ENCODE measurements at regions not wholly inside any gene's neighbourhood (a gene's known extent, or its start where the extent isn't known, plus 50 kb on each side); places are given as distances from the start of the nearest gene placed in this dataset.

GRCh38 chr17:34011599-34011998 is 243.5 kb upstream of the CCL2 start:
- no peaks in the 10 kb centered on the region for H3K36me3 ChIP-seq (ENCODE audit: insufficient read depth, low read length, poor library complexity, severe bottlenecking)
- H3K27ac ChIP-seq (ENCODE audit: low read depth, low read length, poor library complexity, severe bottlenecking), result no peak overlapping the region
- no peaks in the 10 kb centered on the region for H3K27me3 ChIP-seq (replicated peaks; ENCODE audit: insufficient read depth, low read depth, low read length, poor library complexity)
- ChIA-PET POLR2A (ENCODE audit: low non-redundant PET) (no interaction called here), CTCF (no interaction called here)
- H3K9me3 ChIP-seq (ENCODE audit: low read depth, low read length, poor library complexity, severe bottlenecking), result no peaks in the 10 kb centered on the region
- intact Hi-C loops (cut with micrococcal nuclease; ENCODE audit: unreplicated experiment), result no loop called here
- DNase-seq (ENCODE audit: low spot score), result no peak
- H3K4me3 ChIP-seq (ENCODE audit: low read depth, low read length, poor library complexity, severe bottlenecking), result no peak overlapping the region
- no peak for TF ChIP-seq CTCF (conservative IDR thresholded peaks at IDR 0.05; ENCODE audit: low read depth, low read length)
- TF ChIP-seq EZH2 (IDR thresholded peaks at IDR 0.05; ENCODE audit: borderline replicate concordance, low read depth, low read length, poor library complexity, severe bottlenecking), result no peak
- no TSS peak for BruUV-seq (replicated peaks)
- no peaks in the 10 kb centered on the region for H3K4me1 ChIP-seq (ENCODE audit: insufficient read depth, low read length, poor library complexity, severe bottlenecking)

GRCh38 chr17:34012709-34013375 is 242.2 kb upstream of the CCL2 start:
- H3K4me3 ChIP-seq (ENCODE audit: low read depth, low read length, poor library complexity, severe bottlenecking), result no peak overlapping the region
- TF ChIP-seq CTCF (conservative IDR thresholded peaks at IDR 0.05; ENCODE audit: low read depth, low read length) (no peak), EZH2 (IDR thresholded peaks at IDR 0.05; ENCODE audit: borderline replicate concordance, low read depth, low read length, poor library complexity, severe bottlenecking) (no peak)
- H3K36me3 ChIP-seq (ENCODE audit: insufficient read depth, low read length, poor library complexity, severe bottlenecking), result no peaks in the 10 kb centered on the region
- no TSS peak for BruUV-seq (replicated peaks)
- H3K4me1 ChIP-seq (ENCODE audit: insufficient read depth, low read length, poor library complexity, severe bottlenecking), result no peaks in the 10 kb centered on the region
- POLR2A ChIA-PET (ENCODE audit: low non-redundant PET), result no interaction called here
- H3K9me3 ChIP-seq (ENCODE audit: low read depth, low read length, poor library complexity, severe bottlenecking), result no peaks in the 10 kb centered on the region
- H3K27me3 ChIP-seq (replicated peaks; ENCODE audit: insufficient read depth, low read depth, low read length, poor library complexity), result no peaks in the 10 kb centered on the region
- DNase-seq (ENCODE audit: low spot score), result no peak
- intact Hi-C loops (cut with micrococcal nuclease; ENCODE audit: unreplicated experiment), result no loop called here
- no peak overlapping the region for H3K27ac ChIP-seq (ENCODE audit: low read depth, low read length, poor library complexity, severe bottlenecking)
- CTCF ChIA-PET, result no interaction called here

GRCh38 chr17:34015253-34015652 is 239.8 kb upstream of the CCL2 start:
- ChIA-PET CTCF (interaction anchor here (0.7 kb wide), 1 partner anchor 80 kb away, joined by 4 read pairs; no protein-coding TSS in a partner anchor), POLR2A (ENCODE audit: low non-redundant PET) (no interaction called here)
- no peak for DNase-seq (ENCODE audit: low spot score)
- TF ChIP-seq EZH2 (IDR thresholded peaks at IDR 0.05; ENCODE audit: borderline replicate concordance, low read depth, low read length, poor library complexity, severe bottlenecking), result no peak
- no peaks in the 10 kb centered on the region for H3K4me1 ChIP-seq (ENCODE audit: insufficient read depth, low read length, poor library complexity, severe bottlenecking)
- no peak overlapping the region for H3K4me3 ChIP-seq (ENCODE audit: low read depth, low read length, poor library complexity, severe bottlenecking)
- no TSS peak for BruUV-seq (replicated peaks)
- H3K27ac ChIP-seq (ENCODE audit: low read depth, low read length, poor library complexity, severe bottlenecking), result no peak overlapping the region
- no peaks in the 10 kb centered on the region for H3K36me3 ChIP-seq (ENCODE audit: insufficient read depth, low read length, poor library complexity, severe bottlenecking)
- H3K27me3 ChIP-seq (replicated peaks; ENCODE audit: insufficient read depth, low read depth, low read length, poor library complexity), result no peaks in the 10 kb centered on the region
- H3K9me3 ChIP-seq (ENCODE audit: low read depth, low read length, poor library complexity, severe bottlenecking), result no peaks in the 10 kb centered on the region
- intact Hi-C loops (cut with micrococcal nuclease; ENCODE audit: unreplicated experiment), result no loop called here

GRCh38 chr17:34024386-34024785 is 230.7 kb upstream of the CCL2 start:
- no peak overlapping the region for H3K27ac ChIP-seq (ENCODE audit: low read depth, low read length, poor library complexity, severe bottlenecking)
- TF ChIP-seq CTCF (conservative IDR thresholded peaks at IDR 0.05; ENCODE audit: low read depth, low read length) (no peak), EZH2 (IDR thresholded peaks at IDR 0.05; ENCODE audit: borderline replicate concordance, low read depth, low read length, poor library complexity, severe bottlenecking) (no peak)
- ChIA-PET CTCF (interaction anchor here (0.6 kb wide), 1 partner anchor 27 kb away, joined by 14 read pairs; no protein-coding TSS in a partner anchor), POLR2A (ENCODE audit: low non-redundant PET) (no interaction called here)
- intact Hi-C loops (cut with micrococcal nuclease; ENCODE audit: unreplicated experiment), result no loop called here
- H3K9me3 ChIP-seq (ENCODE audit: low read depth, low read length, poor library complexity, severe bottlenecking), result no peaks in the 10 kb centered on the region
- no peak for DNase-seq (ENCODE audit: low spot score)
- no peaks in the 10 kb centered on the region for H3K27me3 ChIP-seq (replicated peaks; ENCODE audit: insufficient read depth, low read depth, low read length, poor library complexity)
- H3K36me3 ChIP-seq (ENCODE audit: insufficient read depth, low read length, poor library complexity, severe bottlenecking), result no peaks in the 10 kb centered on the region
- BruUV-seq (replicated peaks), result no TSS peak
- no peak overlapping the region for H3K4me3 ChIP-seq (ENCODE audit: low read depth, low read length, poor library complexity, severe bottlenecking)
- H3K4me1 ChIP-seq (ENCODE audit: insufficient read depth, low read length, poor library complexity, severe bottlenecking), result no peaks in the 10 kb centered on the region
